ENCODE measurements at regions not wholly inside any gene's neighbourhood (a gene's known extent, or its start where the extent isn't known, plus 50 kb on each side); places are given as distances from the start of the nearest gene placed in this dataset.

GRCh38 chr5:61784341-61784740 is 452.3 kb downstream of the ZSWIM6 start:
- WGBS, 2 experiments (ENCODE audit: insufficient coverage in 2 of 2): 89 to 93% methylated on average over 4 to 5 of the region's 6 CpGs
- Histone ChIP-seq H3K9me3 (ENCODE audit: control insufficient read depth, low read length) (no peaks in the 10 kb centered on the region), H3K4me3 (ENCODE audit: extremely low read depth, insufficient read depth, low read length, poor library complexity, severe bottlenecking) (no peak overlapping the region), H3K27ac (ENCODE audit: low read depth, low read length, severe bottlenecking) (no peak overlapping the region), H3K4me1 (ENCODE audit: control insufficient read depth, insufficient read depth, low read length, poor library complexity, severe bottlenecking) (no peaks in the 10 kb centered on the region), H3K36me3 (ENCODE audit: control insufficient read depth, insufficient read depth, low read length) (no peaks in the 10 kb centered on the region)

GRCh38 chr5:61788548-61788947 is 456.5 kb downstream of the ZSWIM6 start:
- H3K9me3 ChIP-seq (ENCODE audit: control insufficient read depth, low read length): no peaks in the 10 kb centered on the region
- no peaks in the 10 kb centered on the region for H3K36me3 ChIP-seq (ENCODE audit: control insufficient read depth, insufficient read depth, low read length)
- H3K4me3 ChIP-seq (ENCODE audit: extremely low read depth, insufficient read depth, low read length, poor library complexity, severe bottlenecking): no peak overlapping the region
- no peaks in the 10 kb centered on the region for H3K4me1 ChIP-seq (ENCODE audit: control insufficient read depth, insufficient read depth, low read length, poor library complexity, severe bottlenecking)
- no peak overlapping the region for H3K27ac ChIP-seq (ENCODE audit: low read depth, low read length, severe bottlenecking)
- WGBS, 2 experiments (ENCODE audit: insufficient coverage in 2 of 2): 81% methylated on average over 2 of the region's 2 CpGs; no CpG with 5 or more reads in 1 of the 2 experiments

GRCh38 chr5:61790007-61790406 is 457.9 kb downstream of the ZSWIM6 start:
- H3K9me3 ChIP-seq (ENCODE audit: control insufficient read depth, low read length): no peaks in the 10 kb centered on the region
- H3K4me3 ChIP-seq (ENCODE audit: extremely low read depth, insufficient read depth, low read length, poor library complexity, severe bottlenecking): no peak overlapping the region
- H3K36me3 ChIP-seq (ENCODE audit: control insufficient read depth, insufficient read depth, low read length): no peaks in the 10 kb centered on the region
- no peak overlapping the region for H3K27ac ChIP-seq (ENCODE audit: low read depth, low read length, severe bottlenecking)
- no peaks in the 10 kb centered on the region for H3K4me1 ChIP-seq (ENCODE audit: control insufficient read depth, insufficient read depth, low read length, poor library complexity, severe bottlenecking)

GRCh38 chr5:61790678-61791077 is 458.6 kb downstream of the ZSWIM6 start:
- 60 to 90% methylated on average over 1 of the region's 2 CpGs for WGBS, 2 experiments (ENCODE audit: insufficient coverage in 2 of 2)
- Histone ChIP-seq H3K9me3 (ENCODE audit: control insufficient read depth, low read length) (no peaks in the 10 kb centered on the region), H3K4me1 (ENCODE audit: control insufficient read depth, insufficient read depth, low read length, poor library complexity, severe bottlenecking) (no peaks in the 10 kb centered on the region), H3K27ac (ENCODE audit: low read depth, low read length, severe bottlenecking) (no peak overlapping the region), H3K36me3 (ENCODE audit: control insufficient read depth, insufficient read depth, low read length) (no peaks in the 10 kb centered on the region), H3K4me3 (ENCODE audit: extremely low read depth, insufficient read depth, low read length, poor library complexity, severe bottlenecking) (no peak overlapping the region)

GRCh38 chr5:61796773-61797172 is 464.7 kb downstream of the ZSWIM6 start:
- H3K4me3 ChIP-seq (ENCODE audit: extremely low read depth, insufficient read depth, low read length, poor library complexity, severe bottlenecking): no peak overlapping the region
- 82 to 93% methylated on average over 3 to 4 of the region's 4 CpGs for WGBS, 2 experiments (ENCODE audit: insufficient coverage in 2 of 2)
- no peaks in the 10 kb centered on the region for H3K9me3 ChIP-seq (ENCODE audit: control insufficient read depth, low read length)
- H3K4me1 ChIP-seq (ENCODE audit: control insufficient read depth, insufficient read depth, low read length, poor library complexity, severe bottlenecking): no peaks in the 10 kb centered on the region
- no peaks in the 10 kb centered on the region for H3K36me3 ChIP-seq (ENCODE audit: control insufficient read depth, insufficient read depth, low read length)
- no peak overlapping the region for H3K27ac ChIP-seq (ENCODE audit: low read depth, low read length, severe bottlenecking)

GRCh38 chr5:61800450-61800849 is 468.4 kb downstream of the ZSWIM6 start:
- no peak overlapping the region for H3K27ac ChIP-seq (ENCODE audit: low read depth, low read length, severe bottlenecking)
- H3K4me1 ChIP-seq (ENCODE audit: control insufficient read depth, insufficient read depth, low read length, poor library complexity, severe bottlenecking): peaks cover 6% of the 10 kb centered on the region
- H3K4me3 ChIP-seq (ENCODE audit: extremely low read depth, insufficient read depth, low read length, poor library complexity, severe bottlenecking): no peak overlapping the region
- H3K36me3 ChIP-seq (ENCODE audit: control insufficient read depth, insufficient read depth, low read length): no peaks in the 10 kb centered on the region
- 90 to 96% methylated on average over 2 to 3 of the region's 4 CpGs for WGBS, 2 experiments (ENCODE audit: insufficient coverage in 2 of 2)
- no peaks in the 10 kb centered on the region for H3K9me3 ChIP-seq (ENCODE audit: control insufficient read depth, low read length)

- Histone ChIP-seq H3K27ac (ENCODE audit: low read depth, low read length, severe bottlenecking) (no peak overlapping the region), H3K4me1 (ENCODE audit: control insufficient read depth, insufficient read depth, low read length, poor library complexity, severe bottlenecking) (peaks cover 9% of the 10 kb centered on the region), H3K4me3 (ENCODE audit: extremely low read depth, insufficient read depth, low read length, poor library complexity, severe bottlenecking) (no peak overlapping the region), H3K36me3 (ENCODE audit: control insufficient read depth, insufficient read depth, low read length) (no peaks in the 10 kb centered on the region), H3K9me3 (ENCODE audit: control insufficient read depth, low read length) (no peaks in the 10 kb centered on the region)
- 68 to 95% methylated on average over 3 of the region's 4 CpGs for WGBS, 2 experiments (ENCODE audit: insufficient coverage in 2 of 2)
Measured at GRCh38 chr5:61801174-61801573, 469.1 kb downstream of the ZSWIM6 start.

GRCh38 chr5:61802456-61802855 is 470.4 kb downstream of the ZSWIM6 start:
- Histone ChIP-seq H3K36me3 (ENCODE audit: control insufficient read depth, insufficient read depth, low read length) (no peaks in the 10 kb centered on the region), H3K9me3 (ENCODE audit: control insufficient read depth, low read length) (no peaks in the 10 kb centered on the region), H3K4me1 (ENCODE audit: control insufficient read depth, insufficient read depth, low read length, poor library complexity, severe bottlenecking) (peaks cover 10% of the 10 kb centered on the region), H3K4me3 (ENCODE audit: extremely low read depth, insufficient read depth, low read length, poor library complexity, severe bottlenecking) (no peak overlapping the region), H3K27ac (ENCODE audit: low read depth, low read length, severe bottlenecking) (no peak overlapping the region)
- WGBS, 2 experiments (ENCODE audit: insufficient coverage in 2 of 2): no CpG with 5 or more reads among the region's 2 CpGs

- Histone ChIP-seq H3K36me3 (ENCODE audit: control insufficient read depth, insufficient read depth, low read length) (no peaks in the 10 kb centered on the region), H3K9me3 (ENCODE audit: control insufficient read depth, low read length) (no peaks in the 10 kb centered on the region), H3K27ac (ENCODE audit: low read depth, low read length, severe bottlenecking) (peak overlapping the region; percentile 71), H3K4me3 (ENCODE audit: extremely low read depth, insufficient read depth, low read length, poor library complexity, severe bottlenecking) (no peak overlapping the region), H3K4me1 (ENCODE audit: control insufficient read depth, insufficient read depth, low read length, poor library complexity, severe bottlenecking) (peaks cover 10% of the 10 kb centered on the region)
- 67 to 75% methylated on average over 5 of the region's 5 CpGs for WGBS, 2 experiments (ENCODE audit: insufficient coverage in 2 of 2)
Measured at GRCh38 chr5:61805101-61805500, 473.0 kb downstream of the ZSWIM6 start.

GRCh38 chr5:61806491-61807020 is 474.5 kb downstream of the ZSWIM6 start:
- Histone ChIP-seq H3K4me3 (ENCODE audit: extremely low read depth, insufficient read depth, low read length, poor library complexity, severe bottlenecking) (no peak overlapping the region), H3K4me1 (ENCODE audit: control insufficient read depth, insufficient read depth, low read length, poor library complexity, severe bottlenecking) (peaks cover 10% of the 10 kb centered on the region), H3K36me3 (ENCODE audit: control insufficient read depth, insufficient read depth, low read length) (no peaks in the 10 kb centered on the region), H3K27ac (ENCODE audit: low read depth, low read length, severe bottlenecking) (no peak overlapping the region), H3K9me3 (ENCODE audit: control insufficient read depth, low read length) (no peaks in the 10 kb centered on the region)
- 81 to 89% methylated on average over 3 of the region's 3 CpGs for WGBS, 2 experiments (ENCODE audit: insufficient coverage in 2 of 2)

GRCh38 chr5:61808091-61808490 is 476.0 kb downstream of the ZSWIM6 start:
- 81 to 91% methylated on average over 2 to 3 of the region's 3 CpGs for WGBS, 2 experiments (ENCODE audit: insufficient coverage in 2 of 2)
- H3K36me3 ChIP-seq (ENCODE audit: control insufficient read depth, insufficient read depth, low read length): no peaks in the 10 kb centered on the region
- H3K27ac ChIP-seq (ENCODE audit: low read depth, low read length, severe bottlenecking): no peak overlapping the region
- H3K4me3 ChIP-seq (ENCODE audit: extremely low read depth, insufficient read depth, low read length, poor library complexity, severe bottlenecking): no peak overlapping the region
- H3K4me1 ChIP-seq (ENCODE audit: control insufficient read depth, insufficient read depth, low read length, poor library complexity, severe bottlenecking): peaks cover 10% of the 10 kb centered on the region
- no peaks in the 10 kb centered on the region for H3K9me3 ChIP-seq (ENCODE audit: control insufficient read depth, low read length)

Data from mesodermal cell (in vitro differentiated cells).